ENCODE measurements at regions not wholly inside any gene's neighbourhood (a gene's known extent, or its start where the extent isn't known, plus 50 kb on each side); places are given as distances from the start of the nearest gene placed in this dataset.

DNA sequence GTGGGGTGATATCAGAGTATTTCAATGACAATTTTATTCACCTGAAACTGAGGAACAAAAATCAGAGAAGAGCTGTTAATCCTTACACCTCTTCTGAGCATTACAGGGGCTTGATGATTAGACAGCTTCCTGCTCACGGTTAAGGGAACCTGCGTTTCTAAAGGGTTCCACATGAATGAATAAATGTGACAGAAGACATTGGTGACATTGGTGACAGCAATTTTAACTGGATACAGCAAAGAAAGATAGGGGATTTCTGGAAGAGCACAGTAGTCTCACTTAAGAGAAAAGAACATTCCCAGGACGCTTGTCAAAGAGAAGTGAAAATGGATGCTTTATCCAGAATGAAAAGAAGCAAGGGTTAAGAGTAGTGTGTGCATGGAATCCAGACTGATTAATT, 235.9 kb upstream of the CNTN3 start:
- Histone ChIP-seq H3K4me3 (replicated peaks in 1 of 2; ENCODE audit: low read depth in 1 of 2, low read length in 2 of 2) (no peak overlapping the region), H3K27ac (ENCODE audit: low read depth, low read length) (no peak overlapping the region), H3K9me3 (ENCODE audit: control insufficient read depth in 1 of 2, insufficient read depth in 1 of 2, low read depth in 1 of 2, low read length in 2 of 2) (peaks cover 0 to 14% of the 10 kb centered on the region in 2 experiments; a peak in 2 of 4 replicates), H3K4me1 (ENCODE audit: control insufficient read depth in 1 of 2, insufficient read depth in 2 of 2, low read length in 2 of 2) (no peaks in the 10 kb centered on the region), H3K9ac (ENCODE audit: low read length) (no peak overlapping the region), H3K4me2 (ENCODE audit: low read length) (no peak overlapping the region), H3K79me2 (ENCODE audit: insufficient read depth, low read length) (no peaks in the 10 kb centered on the region), H3K36me3 (ENCODE audit: control insufficient read depth in 1 of 2, insufficient read depth in 2 of 2, low read length in 2 of 2) (no peaks in the 10 kb centered on the region), H4K20me1 (ENCODE audit: insufficient read depth) (no peaks in the 10 kb centered on the region), H3K27me3 (ENCODE audit: insufficient read depth, low read length) (no peaks in the 10 kb centered on the region), H2AFZ (ENCODE audit: low read depth, low read length, poor library complexity, severe bottlenecking) (no peak overlapping the region), H3K9me2 (ENCODE audit: insufficient read depth) (no peaks in the 10 kb centered on the region)
- intact Hi-C loops (cut with micrococcal nuclease): no loop called here
- CTCF ChIA-PET: no interaction called here
- TF ChIP-seq, protein P1, sequence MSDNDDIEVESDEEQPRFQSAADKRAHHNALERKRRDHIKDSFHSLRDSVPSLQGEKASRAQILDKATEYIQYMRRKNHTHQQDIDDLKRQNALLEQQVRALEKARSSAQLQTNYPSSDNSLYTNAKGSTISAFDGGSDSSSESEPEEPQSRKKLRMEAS (IDR thresholded peaks at IDR 0.05): no peak
- TF ChIP-seq ZNF274 (IDR thresholded peaks at IDR 0.05; ENCODE audit: low read depth, low read length) (no peak), JUND (IDR thresholded peaks at IDR 0.05) (no peak), ELF1 (IDR thresholded peaks at IDR 0.05; ENCODE audit: borderline replicate concordance, low read depth) (no peak), TCF7L2 (IDR thresholded peaks at IDR 0.05; ENCODE audit: borderline replicate concordance, extremely low read depth, insufficient read depth, insufficient read length) (no peak), ZBTB33 (IDR thresholded peaks at IDR 0.05; ENCODE audit: extremely low read depth, insufficient replicate concordance, low read length) (no peak), SP1 (IDR thresholded peaks at IDR 0.05; ENCODE audit: low read depth) (no peak), ZFX (IDR thresholded peaks at IDR 0.05) (no peak), ATF3 (IDR thresholded peaks at IDR 0.05) (no peak), POLR2A (IDR thresholded peaks at IDR 0.05; ENCODE audit: borderline replicate concordance, extremely low read depth, insufficient read depth, insufficient read length) (no peak), POLR2AphosphoS5 (IDR thresholded peaks at IDR 0.05; ENCODE audit: low read depth, low read length) (no peak)
- POLR2A ChIA-PET: no interaction called here
- RAD21 ChIA-PET (ENCODE audit: low non-redundant PET in 1 of 2, low total read pairs in 2 of 2, uncharacterized antibody in 2 of 2, unreplicated experiment in 2 of 2): no interaction called here
- no peak for ATAC-seq
- DNase-seq (ENCODE audit: low read depth, low spot score): no peak
- BruUV-seq (replicated peaks): no TSS peak

Measured in HCT116 (cell line).